HFFc6 (cell line): ENCODE measurements at regions not wholly inside any gene's neighbourhood (a gene's known extent, or its start where the extent isn't known, plus 50 kb on each side); places are given as distances from the start of the nearest gene placed in this dataset.

Experiments
- DNase-seq: peaks from one replicate; pipeline ENCODE4 v3.0.0-alpha.2; 2018
- H3K27ac Mint-ChIP-seq: 2 replicates; pipeline ENCODE4 v1.8.0; 2020; ENCODE audit warnings: mild to moderate bottlenecking, mixed read lengths
- H3K27me3 Mint-ChIP-seq: 2 replicates; pipeline ENCODE4 v1.8.0; 2021; ENCODE audit warnings: mild to moderate bottlenecking, moderate library complexity, mixed read lengths; ENCODE audit not compliant: insufficient read depth
- H3K36me3 Mint-ChIP-seq: 2 replicates; pipeline ENCODE4 v1.8.0; 2021; ENCODE audit warnings: low read depth, mixed read lengths
- H3K4me1 Mint-ChIP-seq: 2 replicates; pipeline ENCODE4 v1.8.0; 2020; ENCODE audit warnings: low read depth, mixed read lengths
- H3K4me3 Mint-ChIP-seq: 2 replicates; pipeline ENCODE4 v1.8.0; 2020; ENCODE audit warnings: mild to moderate bottlenecking, moderate library complexity, mixed read lengths
- H3K9me3 Mint-ChIP-seq: 2 replicates; pipeline ENCODE4 v1.8.0; 2020; ENCODE audit warnings: mild to moderate bottlenecking, mixed read lengths
- TF ChIP-seq, protein P1 (sequence below): fragments of 200-600 bp; sonication (generic); IDR thresholded peaks from 2 replicates; pipeline ENCODE4 v1.5.0; 2021; ENCODE audit warnings: antibody characterized with exemption, mild to moderate bottlenecking

DNA sequence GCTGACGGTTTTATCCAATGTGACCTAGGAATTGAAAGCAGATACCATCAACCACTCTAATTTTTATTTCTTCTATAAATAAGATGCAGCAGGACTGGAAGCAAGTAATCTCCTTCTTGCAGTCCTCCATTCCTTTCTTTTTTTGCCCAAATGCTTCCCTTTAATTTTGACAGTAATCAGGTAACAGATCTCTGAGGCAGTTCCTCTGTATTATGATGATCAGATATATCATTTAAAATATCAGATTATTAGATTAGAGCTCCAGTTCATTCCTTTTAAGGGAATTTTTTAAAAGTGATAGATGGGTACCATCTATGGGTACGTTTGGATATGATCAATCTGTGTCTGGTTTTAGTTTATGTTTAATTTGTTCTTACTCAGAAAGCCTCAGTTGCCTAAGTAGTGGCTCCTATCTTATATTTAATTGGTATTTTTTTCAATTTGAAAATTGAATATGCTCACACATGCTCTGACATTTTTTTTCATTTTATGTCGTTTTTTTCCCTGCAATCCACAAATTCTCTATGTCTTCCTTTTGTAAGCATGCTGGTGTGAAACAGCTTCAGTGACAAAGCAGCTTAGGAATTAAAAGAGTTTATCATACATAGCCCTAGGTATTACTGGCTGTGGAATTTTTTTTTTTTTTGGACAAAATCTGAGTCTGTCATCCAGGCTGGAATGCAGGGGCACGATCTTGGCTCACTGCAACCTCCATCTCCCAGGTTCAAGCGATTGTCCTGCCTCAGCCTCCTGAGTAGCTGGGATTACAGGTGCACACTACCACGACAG, 73.7 kb upstream of the ANK2 start:
- Mint-ChIP-seq H3K4me1 (peaks cover 38% of the 10 kb centered on the region; the same call in 1 of the 2 replicates), H3K4me3 (no peak overlapping the region), H3K36me3 (no peaks in the 10 kb centered on the region), H3K27ac (peak overlapping the region; percentile 43; the same call in 1 of the 2 replicates), H3K27me3 (peaks cover 3% of the 10 kb centered on the region; the same call in 1 of the 2 replicates), H3K9me3 (no peaks in the 10 kb centered on the region)
- DNase-seq, result peak; percentile 54
- TF ChIP-seq, protein P1, sequence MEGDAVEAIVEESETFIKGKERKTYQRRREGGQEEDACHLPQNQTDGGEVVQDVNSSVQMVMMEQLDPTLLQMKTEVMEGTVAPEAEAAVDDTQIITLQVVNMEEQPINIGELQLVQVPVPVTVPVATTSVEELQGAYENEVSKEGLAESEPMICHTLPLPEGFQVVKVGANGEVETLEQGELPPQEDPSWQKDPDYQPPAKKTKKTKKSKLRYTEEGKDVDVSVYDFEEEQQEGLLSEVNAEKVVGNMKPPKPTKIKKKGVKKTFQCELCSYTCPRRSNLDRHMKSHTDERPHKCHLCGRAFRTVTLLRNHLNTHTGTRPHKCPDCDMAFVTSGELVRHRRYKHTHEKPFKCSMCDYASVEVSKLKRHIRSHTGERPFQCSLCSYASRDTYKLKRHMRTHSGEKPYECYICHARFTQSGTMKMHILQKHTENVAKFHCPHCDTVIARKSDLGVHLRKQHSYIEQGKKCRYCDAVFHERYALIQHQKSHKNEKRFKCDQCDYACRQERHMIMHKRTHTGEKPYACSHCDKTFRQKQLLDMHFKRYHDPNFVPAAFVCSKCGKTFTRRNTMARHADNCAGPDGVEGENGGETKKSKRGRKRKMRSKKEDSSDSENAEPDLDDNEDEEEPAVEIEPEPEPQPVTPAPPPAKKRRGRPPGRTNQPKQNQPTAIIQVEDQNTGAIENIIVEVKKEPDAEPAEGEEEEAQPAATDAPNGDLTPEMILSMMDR, result no peak

DNA sequence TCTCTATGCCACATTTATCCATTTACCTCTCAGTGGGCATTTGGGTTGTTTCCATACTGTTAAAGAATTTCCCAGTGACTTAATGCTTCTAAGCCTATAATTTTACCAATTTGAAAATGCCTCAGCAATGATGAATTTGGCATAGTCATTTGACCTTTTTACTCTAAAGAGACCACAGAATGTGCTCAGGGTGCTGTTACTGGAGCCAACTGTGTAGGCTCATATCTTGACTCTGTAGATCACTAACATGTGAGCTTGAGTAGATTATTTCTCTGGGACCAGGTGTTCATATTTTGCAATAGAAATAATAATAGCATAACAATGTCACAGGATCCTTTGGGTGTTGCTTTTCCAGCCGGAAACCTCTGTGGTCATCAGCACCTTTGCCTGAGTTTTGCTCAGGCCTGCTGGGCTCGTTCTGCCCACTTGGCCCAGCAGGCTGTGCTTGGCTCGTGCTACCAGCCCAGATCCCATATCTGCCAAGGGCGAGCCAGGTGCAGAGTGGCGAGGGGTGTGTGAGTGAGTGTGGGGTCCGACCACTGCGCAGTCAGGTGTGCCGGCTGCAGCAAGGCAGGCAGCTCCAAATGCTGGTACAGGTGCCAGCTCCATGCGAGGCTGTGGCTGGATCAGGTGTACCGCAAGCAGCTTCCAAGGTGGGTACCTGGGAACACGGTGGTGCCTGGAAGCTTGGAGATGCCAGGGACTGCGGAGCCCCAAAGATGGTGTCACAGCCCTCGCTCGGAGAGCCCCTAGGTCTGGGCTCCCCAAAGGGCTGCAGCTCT, 70.6 kb upstream of the ANK2 start:
- Mint-ChIP-seq H3K27ac (no peak overlapping the region; the same call in 1 of the 2 replicates), H3K27me3 (peaks cover 5% of the 10 kb centered on the region), H3K4me3 (no peak overlapping the region), H3K9me3 (no peaks in the 10 kb centered on the region), H3K36me3 (no peaks in the 10 kb centered on the region), H3K4me1 (peaks cover 30% of the 10 kb centered on the region; the same call in 1 of the 2 replicates)
- TF ChIP-seq, protein P1, result no peak
- DNase-seq, result peak; percentile 80

DNA sequence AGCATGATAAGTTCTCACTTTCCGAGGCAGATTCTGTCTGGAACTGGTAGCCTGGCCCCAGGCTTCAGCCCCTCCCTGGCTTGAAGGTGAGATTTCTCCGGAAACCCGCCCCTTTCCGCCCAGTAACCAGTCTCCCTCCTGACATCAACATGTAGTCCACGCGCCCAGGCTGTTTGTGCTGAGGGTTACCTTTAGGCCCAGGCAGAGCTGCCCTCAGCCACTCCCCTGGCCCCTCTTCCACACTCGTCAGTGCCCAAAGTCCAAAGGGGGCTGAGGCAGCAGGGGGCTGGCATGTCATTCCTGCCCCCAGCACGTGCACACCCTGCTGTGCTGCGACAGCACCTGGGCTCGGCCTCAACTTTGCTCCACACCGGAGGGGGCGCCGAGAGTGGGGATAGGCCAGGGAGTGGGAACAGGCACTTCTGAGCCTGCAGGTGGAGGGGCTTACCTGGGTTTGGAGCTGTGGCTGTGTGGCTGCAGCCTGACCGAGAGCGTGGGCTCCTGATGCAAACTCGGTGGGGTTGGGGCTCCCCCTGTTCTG, 69.5 kb upstream of the ANK2 start:
- Mint-ChIP-seq H3K4me3 (no peak overlapping the region), H3K9me3 (no peaks in the 10 kb centered on the region), H3K4me1 (peaks cover 22% of the 10 kb centered on the region; the same call in 1 of the 2 replicates), H3K27me3 (peaks cover 5% of the 10 kb centered on the region), H3K27ac (no peak overlapping the region), H3K36me3 (no peaks in the 10 kb centered on the region)
- TF ChIP-seq, protein P1, result no peak
- no peak for DNase-seq

DNA sequence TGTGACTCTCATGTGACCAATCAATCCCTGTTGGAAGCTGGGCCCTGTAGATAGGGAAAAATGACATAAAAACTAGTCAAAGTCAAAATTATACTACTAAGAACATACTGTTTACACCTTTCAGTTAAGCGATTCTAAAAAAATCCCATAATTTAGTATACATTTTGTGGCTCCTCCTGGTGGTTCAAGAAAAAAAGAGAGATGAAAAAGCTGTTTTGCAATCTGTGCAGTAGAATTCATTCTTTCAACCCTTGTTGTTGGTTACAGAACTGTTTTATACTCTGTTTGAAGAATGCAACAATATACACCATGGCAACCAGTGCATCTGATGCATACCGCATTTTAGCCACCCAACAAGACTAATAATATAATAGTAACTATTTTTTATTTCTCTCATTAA, 66.8 kb upstream of the ANK2 start:
- peak; percentile 53 for DNase-seq
- H3K27ac Mint-ChIP-seq, result no peak overlapping the region
- no peaks in the 10 kb centered on the region for H3K9me3 Mint-ChIP-seq
- H3K36me3 Mint-ChIP-seq, result no peaks in the 10 kb centered on the region
- no peak overlapping the region for H3K4me3 Mint-ChIP-seq
- peaks cover 5% of the 10 kb centered on the region for H3K27me3 Mint-ChIP-seq
- TF ChIP-seq, protein P1, result peak; percentile 55
- peaks cover 7% of the 10 kb centered on the region; the same call in 1 of the 2 replicates for H3K4me1 Mint-ChIP-seq

DNA sequence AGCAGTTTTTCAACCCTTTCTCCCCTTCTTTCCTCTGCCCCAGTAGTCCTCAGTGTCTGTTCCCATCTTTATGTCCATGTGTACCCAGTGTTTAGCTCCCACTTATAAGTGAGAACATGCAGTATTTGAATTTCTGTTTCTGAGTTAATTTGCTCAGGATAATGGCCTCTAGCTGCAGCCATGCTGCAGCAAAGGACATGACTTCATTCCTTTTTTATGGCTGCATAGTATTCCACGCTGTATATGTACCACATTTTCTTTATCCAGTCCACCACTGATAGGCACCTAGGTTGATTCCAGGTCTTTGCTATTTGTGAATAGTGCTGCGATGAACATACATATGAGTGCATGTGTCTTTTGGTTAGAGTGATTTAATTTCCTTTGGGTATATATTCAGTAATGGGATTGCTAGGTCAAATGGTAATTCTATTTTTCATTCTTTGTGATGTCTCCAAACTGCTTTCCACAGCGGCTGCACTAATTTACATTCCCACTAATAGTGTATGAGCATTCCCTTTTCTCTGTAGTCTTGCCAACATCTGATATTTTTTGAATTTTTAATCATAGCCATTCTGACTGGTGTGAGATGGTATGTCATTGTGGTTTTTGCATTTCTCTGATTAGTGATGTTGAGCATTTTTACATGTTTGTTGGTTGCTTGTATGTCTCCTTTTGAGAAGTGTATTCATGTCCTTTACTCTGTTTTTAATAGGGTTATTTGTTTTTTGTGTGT, 54.6 kb upstream of the ANK2 start:
- TF ChIP-seq, protein P1, result no peak
- Mint-ChIP-seq H3K27ac (no peak overlapping the region), H3K4me1 (peaks cover 8% of the 10 kb centered on the region; the same call in 1 of the 2 replicates), H3K4me3 (no peak overlapping the region), H3K27me3 (no peaks in the 10 kb centered on the region), H3K36me3 (no peaks in the 10 kb centered on the region), H3K9me3 (no peaks in the 10 kb centered on the region)
- no peak for DNase-seq
